Fibroblast of lung (primary cell): ENCODE measurements at regions not wholly inside any gene's neighbourhood (a gene's known extent, or its start where the extent isn't known, plus 50 kb on each side); places are given as distances from the start of the nearest gene placed in this dataset.

Experiments used
- DNase-seq, 2 donors: peaks; one replicate each; pipeline versions ENCODE4 v3.0.0 to v3.0.0-alpha.2; 2010; ENCODE audit warnings: low read depth in 2 of 2
- H2AFZ ChIP-seq: 2 replicates; pipeline ENCODE4 v1.5.1; 2012; ENCODE audit warnings: low read length, control low read depth, inconsistent platforms
- H3K27ac ChIP-seq: 2 replicates; pipeline ENCODE4 v1.5.1; 2011; ENCODE audit warnings: low read length, control low read depth; ENCODE audit not compliant: insufficient read depth
- H3K27me3 ChIP-seq: 2 replicates; pipeline ENCODE4 v1.5.1; 2011; ENCODE audit warnings: mild to moderate bottlenecking, low read length; ENCODE audit not compliant: control insufficient read depth, insufficient read depth
- H3K36me3 ChIP-seq: 2 replicates; pipeline ENCODE4 v1.5.1; 2011; ENCODE audit warnings: low read length; ENCODE audit not compliant: control insufficient read depth, insufficient read depth
- H3K4me1 ChIP-seq: 2 replicates; pipeline ENCODE4 v1.5.1; 2011; ENCODE audit warnings: low read length; ENCODE audit not compliant: control insufficient read depth, insufficient read depth; ENCODE audit errors: extremely low read depth
- H3K4me2 ChIP-seq: 2 replicates; pipeline ENCODE4 v1.5.1; 2011; ENCODE audit warnings: low read length, control low read depth; ENCODE audit not compliant: insufficient read depth; ENCODE audit errors: extremely low read depth
- H3K4me3 ChIP-seq, 4 experiments: fragments of 200-600 bp in 1 of 4; sonication (generic) in 1 of 4; replicated peaks in 1 of 4; 2 replicates each; pipeline ENCODE4 v1.5.1; 2011 to 2016; ENCODE audit warnings: low read length in 4 of 4, low read depth in 3 of 4, mild to moderate bottlenecking in 3 of 4, control low read depth in 2 of 4, inconsistent platforms in 1 of 4, mixed read lengths in 1 of 4; ENCODE audit not compliant: insufficient read depth in 1 of 4; ENCODE audit errors: control extremely low read depth in 1 of 4
- H3K79me2 ChIP-seq: 2 replicates; pipeline ENCODE4 v1.5.1; 2012; ENCODE audit warnings: mild to moderate bottlenecking, low read length, inconsistent platforms; ENCODE audit not compliant: control insufficient read depth, insufficient read depth
- H3K9ac ChIP-seq: 2 replicates; pipeline ENCODE4 v1.5.1; 2011; ENCODE audit warnings: mild to moderate bottlenecking, low read length, control low read depth; ENCODE audit not compliant: insufficient read depth
- H3K9me3 ChIP-seq: 2 replicates; pipeline ENCODE4 v1.5.1; 2012; ENCODE audit warnings: low read depth, low read length; ENCODE audit not compliant: control insufficient read depth, insufficient read depth
- H4K20me1 ChIP-seq: 2 replicates; pipeline ENCODE4 v1.5.1; 2011; ENCODE audit warnings: low read length; ENCODE audit not compliant: control insufficient read depth, insufficient read depth; ENCODE audit errors: extremely low read depth
- EZH2 ChIP-seq: IDR thresholded peaks from 2 replicates; pipeline ENCODE4 v1.5.1; 2012; ENCODE audit warnings: low read length, control low read depth, mild to moderate bottlenecking; ENCODE audit errors: missing control alignments
- TF ChIP-seq, protein P1 (sequence below), 2 donors: IDR thresholded peaks in 1 of 2; conservative IDR thresholded peaks in 1 of 2; 1 replicate in 1 of 2; 2 replicates in 1 of 2; pipeline ENCODE4 v1.5.1; 2011 to 2012; ENCODE audit warnings: low read length in 2 of 2, control low read depth in 1 of 2, inconsistent platforms in 1 of 2, low read depth in 1 of 2, mild to moderate bottlenecking in 1 of 2

DNA sequence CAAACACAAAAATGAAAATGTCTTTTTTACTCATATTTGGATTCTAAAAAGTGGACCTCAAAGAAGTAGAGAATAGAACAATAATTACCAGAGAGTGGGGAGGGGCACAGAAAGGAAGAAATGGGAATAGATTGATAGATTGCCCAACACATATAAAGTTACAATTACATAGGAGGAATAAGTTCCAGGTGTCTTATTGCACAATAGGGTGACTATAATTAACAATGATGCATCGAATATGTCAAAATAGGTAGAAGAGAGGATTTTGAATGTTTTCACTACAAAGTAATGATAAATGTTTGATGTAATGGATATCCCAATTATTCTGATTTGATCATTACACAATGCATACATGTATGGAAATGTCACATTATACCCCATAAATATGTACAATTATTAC is 556.0 kb downstream of the CDH8 start:
- no peak overlapping the region for H3K4me3 ChIP-seq
- no peak for DNase-seq
- H3K9me3 ChIP-seq, result no peaks in the 10 kb centered on the region
- no peaks in the 10 kb centered on the region for H4K20me1 ChIP-seq
- no peaks in the 10 kb centered on the region for H3K79me2 ChIP-seq
- no peak for TF ChIP-seq EZH2
- H3K4me2 ChIP-seq, result no peak overlapping the region
- H3K36me3 ChIP-seq, result no peaks in the 10 kb centered on the region
- no peak overlapping the region for H2AFZ ChIP-seq
- H3K27me3 ChIP-seq, result no peaks in the 10 kb centered on the region
- no peak overlapping the region for H3K9ac ChIP-seq
- H3K27ac ChIP-seq, result no peak overlapping the region
- H3K4me1 ChIP-seq, result no peaks in the 10 kb centered on the region

DNA sequence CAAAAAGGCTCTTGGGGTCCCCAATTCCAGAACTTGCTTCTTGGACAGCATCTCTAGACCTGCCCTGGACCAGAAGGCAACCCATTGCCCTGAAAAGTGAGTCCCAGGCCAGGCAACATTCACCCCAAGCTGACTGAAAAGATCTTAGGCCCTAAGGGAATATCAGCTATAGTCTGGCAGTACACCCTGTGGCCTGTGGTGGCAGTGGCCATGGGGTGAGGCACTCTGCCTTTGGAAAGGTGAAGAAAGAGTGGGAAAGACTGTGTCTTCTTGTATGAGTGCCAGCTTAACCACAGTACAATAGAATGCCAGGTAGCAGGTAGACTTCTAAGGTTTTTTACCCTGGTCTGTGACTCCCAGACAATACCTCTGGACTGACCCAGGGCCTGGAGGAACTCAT is 564.5 kb downstream of the CDH8 start:
- no peak overlapping the region for H3K4me3 ChIP-seq
- no peaks in the 10 kb centered on the region for H3K4me1 ChIP-seq

DNA sequence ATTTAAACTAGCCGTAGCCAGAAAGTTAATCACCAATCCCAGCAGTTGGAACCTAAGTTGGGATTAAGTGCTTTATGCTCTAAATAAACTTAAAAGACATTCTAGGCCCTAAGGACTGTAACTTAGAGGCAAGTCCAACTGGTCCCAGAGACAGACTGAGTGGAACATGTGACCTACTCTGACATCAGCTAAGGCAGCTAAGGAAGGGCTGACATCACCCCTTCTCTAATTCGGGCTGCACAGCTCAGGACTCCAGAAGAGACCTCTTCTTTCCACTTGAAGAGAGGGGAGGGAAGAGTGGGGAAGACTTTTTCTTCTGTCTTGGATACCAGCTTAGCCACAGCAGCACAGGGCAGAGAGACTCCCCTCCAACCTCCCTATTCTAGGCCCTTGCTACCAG is 565.2 kb downstream of the CDH8 start:
- Histone ChIP-seq H3K9me3 (no peaks in the 10 kb centered on the region), H3K9ac (no peak overlapping the region), H3K4me1 (no peaks in the 10 kb centered on the region), H3K27ac (no peak overlapping the region), H2AFZ (no peak overlapping the region), H3K36me3 (no peaks in the 10 kb centered on the region), H3K4me2 (no peak overlapping the region), H3K27me3 (no peaks in the 10 kb centered on the region), H3K4me3 (no peak overlapping the region), H4K20me1 (no peaks in the 10 kb centered on the region), H3K79me2 (no peaks in the 10 kb centered on the region)
- TF ChIP-seq EZH2, result no peak
- TF ChIP-seq, protein P1, sequence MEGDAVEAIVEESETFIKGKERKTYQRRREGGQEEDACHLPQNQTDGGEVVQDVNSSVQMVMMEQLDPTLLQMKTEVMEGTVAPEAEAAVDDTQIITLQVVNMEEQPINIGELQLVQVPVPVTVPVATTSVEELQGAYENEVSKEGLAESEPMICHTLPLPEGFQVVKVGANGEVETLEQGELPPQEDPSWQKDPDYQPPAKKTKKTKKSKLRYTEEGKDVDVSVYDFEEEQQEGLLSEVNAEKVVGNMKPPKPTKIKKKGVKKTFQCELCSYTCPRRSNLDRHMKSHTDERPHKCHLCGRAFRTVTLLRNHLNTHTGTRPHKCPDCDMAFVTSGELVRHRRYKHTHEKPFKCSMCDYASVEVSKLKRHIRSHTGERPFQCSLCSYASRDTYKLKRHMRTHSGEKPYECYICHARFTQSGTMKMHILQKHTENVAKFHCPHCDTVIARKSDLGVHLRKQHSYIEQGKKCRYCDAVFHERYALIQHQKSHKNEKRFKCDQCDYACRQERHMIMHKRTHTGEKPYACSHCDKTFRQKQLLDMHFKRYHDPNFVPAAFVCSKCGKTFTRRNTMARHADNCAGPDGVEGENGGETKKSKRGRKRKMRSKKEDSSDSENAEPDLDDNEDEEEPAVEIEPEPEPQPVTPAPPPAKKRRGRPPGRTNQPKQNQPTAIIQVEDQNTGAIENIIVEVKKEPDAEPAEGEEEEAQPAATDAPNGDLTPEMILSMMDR (conservative IDR thresholded peaks at IDR 0.05 in 1 of 2, IDR thresholded peaks at IDR 0.05 in 1 of 2; ENCODE audit: low read depth in 1 of 2, low read length in 2 of 2), result no peak
- no peak for DNase-seq

More for the DNA sequence above, 564.5 kb downstream of the CDH8 start:
- Histone ChIP-seq H3K9me3 (no peaks in the 10 kb centered on the region), H4K20me1 (no peaks in the 10 kb centered on the region), H3K4me2 (no peak overlapping the region), H3K79me2 (no peaks in the 10 kb centered on the region), H3K36me3 (no peaks in the 10 kb centered on the region), H2AFZ (no peak overlapping the region), H3K9ac (no peak overlapping the region), H3K27me3 (no peaks in the 10 kb centered on the region), H3K27ac (no peak overlapping the region)
- DNase-seq, result no peak
- no peak for TF ChIP-seq EZH2
- TF ChIP-seq, protein P1 (conservative IDR thresholded peaks at IDR 0.05 in 1 of 2, IDR thresholded peaks at IDR 0.05 in 1 of 2; ENCODE audit: low read depth in 1 of 2, low read length in 2 of 2), result no peak
